Skeletal muscle tissue (tissue), 3 donors: ENCODE measurements at regions not wholly inside any gene's neighbourhood (a gene's known extent, or its start where the extent isn't known, plus 50 kb on each side); places are given as distances from the start of the nearest gene placed in this dataset.
A peak's percentile ranks its signal among the peaks of the same experiment; 100 is the strongest.

Experiments
- H3K27ac ChIP-seq: one replicate; pipeline ENCODE4 v1.7.0; 2013; ENCODE audit warnings: mild to moderate bottlenecking, low read depth, low read length, inconsistent platforms
- H3K27me3 ChIP-seq, 3 donors: one replicate each; pipeline ENCODE4 v1.7.0; 2013; ENCODE audit warnings: low read length in 3 of 3; ENCODE audit not compliant: control insufficient read depth in 3 of 3, insufficient read depth in 3 of 3
- H3K36me3 ChIP-seq, 3 donors: one replicate each; pipeline ENCODE4 v1.7.0; 2013; ENCODE audit warnings: low read length in 3 of 3; ENCODE audit not compliant: control insufficient read depth in 3 of 3, insufficient read depth in 3 of 3
- H3K4me1 ChIP-seq, 3 donors: one replicate each; pipeline ENCODE4 v1.7.0; 2013; ENCODE audit warnings: low read length in 3 of 3, mild to moderate bottlenecking in 3 of 3; ENCODE audit not compliant: control insufficient read depth in 3 of 3, insufficient read depth in 3 of 3
- H3K4me3 ChIP-seq, 3 donors: one replicate each; pipeline ENCODE4 v1.7.0; 2013; ENCODE audit warnings: low read length in 3 of 3
- H3K9ac ChIP-seq, 3 donors: one replicate each; pipeline ENCODE4 v1.7.0; 2013; ENCODE audit warnings: low read length in 3 of 3, mild to moderate bottlenecking in 3 of 3, moderate library complexity in 2 of 3, low read depth in 1 of 3
- H3K9me3 ChIP-seq, 3 donors: one replicate each; pipeline ENCODE4 v1.7.0; 2013; ENCODE audit warnings: low read length in 3 of 3; ENCODE audit not compliant: control insufficient read depth in 3 of 3
- donor health status: Osteomylitis.

DNA sequence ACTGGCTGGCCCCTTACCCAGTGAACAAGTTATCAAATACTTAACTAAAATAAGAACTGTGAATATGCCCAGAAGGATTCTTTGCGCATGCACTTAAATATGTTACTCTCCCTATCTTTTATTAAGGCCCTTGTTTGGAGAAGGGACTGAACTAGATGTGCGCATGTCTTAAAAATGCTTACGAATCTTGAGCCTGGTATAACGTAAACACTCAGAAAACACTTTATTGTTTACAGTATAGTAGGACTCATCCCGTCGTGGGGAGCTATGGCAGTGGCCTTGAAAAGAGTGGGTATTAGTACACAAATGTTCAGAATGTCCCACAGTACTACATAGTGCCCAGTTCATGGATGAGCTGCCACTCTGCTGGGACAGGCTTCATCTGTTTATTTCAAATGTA lies 75.9 kb upstream of the MAP4K3 start:
- H3K9ac ChIP-seq, result no peak overlapping the region

DNA sequence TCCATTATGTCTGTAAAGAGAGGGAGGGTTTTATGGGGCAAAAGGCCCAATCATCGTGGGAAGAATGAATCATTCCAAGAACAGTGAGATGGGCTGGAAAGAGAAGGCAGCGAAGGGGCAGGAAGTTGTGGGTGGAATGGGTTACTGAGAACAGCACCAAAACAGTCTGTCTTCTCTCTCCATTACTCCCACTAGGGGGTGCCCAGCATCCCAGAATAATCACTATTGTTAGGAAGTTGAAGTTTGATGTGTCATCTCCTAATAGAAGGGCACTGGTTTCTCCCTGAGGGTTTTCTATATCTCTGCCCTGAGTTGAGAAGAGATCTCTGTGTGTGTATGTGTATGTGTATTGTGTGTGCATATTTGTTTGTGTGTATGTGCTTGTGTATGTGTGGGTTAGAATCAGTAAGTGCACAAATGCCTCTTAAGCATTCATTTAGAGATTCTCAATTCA lies 76.6 kb upstream of the MAP4K3 start:
- no peak overlapping the region for H3K4me3 ChIP-seq
- no peaks in the 10 kb centered on the region for H3K9me3 ChIP-seq
- H3K9ac ChIP-seq, result no peak overlapping the region
- no peaks in the 10 kb centered on the region for H3K27me3 ChIP-seq
- H3K4me1 ChIP-seq, result peaks cover 41 to 57% (median 53%) of the 10 kb centered on the region in 3 donors
- no peaks in the 10 kb centered on the region for H3K36me3 ChIP-seq
- H3K27ac ChIP-seq, result peak overlapping the region; percentile 46

More for the DNA sequence above, 75.9 kb upstream of the MAP4K3 start:
- Histone ChIP-seq H3K36me3 (no peaks in the 10 kb centered on the region), H3K4me1 (peaks cover 41 to 57% (median 53%) of the 10 kb centered on the region in 3 donors), H3K27ac (peak overlapping the region; percentile 46), H3K4me3 (no peak overlapping the region), H3K9me3 (no peaks in the 10 kb centered on the region), H3K27me3 (no peaks in the 10 kb centered on the region)

DNA sequence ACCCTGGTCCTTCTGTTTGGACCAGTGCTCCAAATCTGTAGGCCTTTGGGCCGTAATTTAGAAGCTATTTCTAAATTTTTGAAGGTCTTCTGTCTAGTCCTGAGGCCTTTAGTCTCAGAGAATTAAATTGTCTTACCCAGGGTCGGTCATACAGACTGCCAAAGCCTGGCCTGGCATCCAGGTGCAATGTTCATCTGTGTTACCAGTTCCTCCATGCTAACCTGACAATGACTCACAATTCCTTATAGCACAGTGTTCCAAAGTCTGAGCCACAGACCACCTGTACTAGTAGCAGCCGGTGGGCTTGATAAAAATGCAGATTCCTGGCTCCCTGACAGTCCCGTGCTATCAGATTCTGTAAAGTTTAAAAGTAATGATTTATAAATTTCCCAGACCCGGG lies 77.7 kb upstream of the MAP4K3 start:
- H3K27ac ChIP-seq, result no peak overlapping the region
- no peak overlapping the region for H3K9ac ChIP-seq
- H3K36me3 ChIP-seq, result no peaks in the 10 kb centered on the region
- H3K27me3 ChIP-seq, result no peaks in the 10 kb centered on the region
- peaks cover 41 to 57% (median 46%) of the 10 kb centered on the region in 3 donors for H3K4me1 ChIP-seq
- H3K9me3 ChIP-seq, result no peaks in the 10 kb centered on the region
- no peak overlapping the region for H3K4me3 ChIP-seq

DNA sequence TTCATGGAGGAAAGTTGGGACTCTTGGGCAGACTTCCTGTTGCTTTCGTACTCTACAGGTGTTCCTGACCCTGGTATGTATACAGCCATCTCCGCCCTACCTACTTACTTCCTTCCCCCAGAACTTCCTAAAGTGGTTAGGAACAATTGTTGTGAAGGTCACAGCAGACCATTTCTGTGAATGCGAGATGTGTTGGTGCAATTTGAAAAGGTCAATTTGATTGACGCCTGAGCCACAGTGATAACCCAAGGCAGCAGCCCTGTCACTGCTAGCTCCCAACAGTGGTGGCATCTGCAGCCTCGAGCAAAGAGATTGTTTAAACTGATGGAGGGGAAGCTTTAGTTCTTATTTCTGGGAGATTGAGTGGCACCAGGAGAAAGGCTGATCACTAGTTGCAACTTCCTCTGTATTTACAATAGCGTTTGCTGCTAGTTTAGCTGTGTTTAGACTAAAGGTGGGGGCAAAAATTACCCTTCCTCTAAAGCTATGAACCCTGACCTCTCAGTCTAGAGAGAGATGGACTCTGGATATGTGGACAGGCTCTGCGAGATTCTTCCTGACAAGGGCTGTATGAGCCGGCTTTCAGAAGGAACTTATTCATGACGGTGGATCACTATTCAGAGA lies 78.3 kb upstream of the MAP4K3 start:
- Histone ChIP-seq H3K4me1 (peaks cover 39 to 55% (median 43%) of the 10 kb centered on the region in 3 donors), H3K27ac (peak overlapping the region; percentile 9), H3K36me3 (no peaks in the 10 kb centered on the region), H3K4me3 (no peak overlapping the region), H3K9ac (no peak overlapping the region), H3K9me3 (no peaks in the 10 kb centered on the region), H3K27me3 (no peaks in the 10 kb centered on the region)

DNA sequence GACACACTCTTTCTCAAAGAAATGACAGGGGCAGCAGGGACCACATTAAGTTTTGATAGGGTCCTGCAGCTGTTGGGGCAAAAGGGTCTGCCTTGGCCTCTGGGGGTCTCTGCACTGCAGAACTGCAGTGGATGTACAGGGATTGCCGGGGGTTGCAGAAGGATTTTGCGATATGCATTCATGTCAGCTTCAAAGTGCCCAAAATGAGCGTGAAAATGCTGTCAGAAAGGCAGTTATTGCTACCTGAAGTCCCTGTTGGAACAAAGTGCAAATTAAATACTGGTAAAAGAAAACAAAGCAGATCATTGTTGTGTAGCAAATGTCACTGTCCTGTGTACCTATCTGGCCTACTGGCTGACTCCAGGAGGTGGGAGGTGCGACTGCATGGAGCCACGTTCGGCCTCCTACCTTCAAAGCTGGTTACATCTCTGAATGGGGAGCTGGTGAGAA lies 78.8 kb upstream of the MAP4K3 start:
- Histone ChIP-seq H3K4me3 (no peak overlapping the region), H3K4me1 (peaks cover 38 to 53% (median 43%) of the 10 kb centered on the region in 3 donors), H3K9ac (no peak overlapping the region), H3K36me3 (no peaks in the 10 kb centered on the region), H3K27me3 (no peaks in the 10 kb centered on the region), H3K9me3 (no peaks in the 10 kb centered on the region), H3K27ac (peak overlapping the region; percentile 9)

DNA sequence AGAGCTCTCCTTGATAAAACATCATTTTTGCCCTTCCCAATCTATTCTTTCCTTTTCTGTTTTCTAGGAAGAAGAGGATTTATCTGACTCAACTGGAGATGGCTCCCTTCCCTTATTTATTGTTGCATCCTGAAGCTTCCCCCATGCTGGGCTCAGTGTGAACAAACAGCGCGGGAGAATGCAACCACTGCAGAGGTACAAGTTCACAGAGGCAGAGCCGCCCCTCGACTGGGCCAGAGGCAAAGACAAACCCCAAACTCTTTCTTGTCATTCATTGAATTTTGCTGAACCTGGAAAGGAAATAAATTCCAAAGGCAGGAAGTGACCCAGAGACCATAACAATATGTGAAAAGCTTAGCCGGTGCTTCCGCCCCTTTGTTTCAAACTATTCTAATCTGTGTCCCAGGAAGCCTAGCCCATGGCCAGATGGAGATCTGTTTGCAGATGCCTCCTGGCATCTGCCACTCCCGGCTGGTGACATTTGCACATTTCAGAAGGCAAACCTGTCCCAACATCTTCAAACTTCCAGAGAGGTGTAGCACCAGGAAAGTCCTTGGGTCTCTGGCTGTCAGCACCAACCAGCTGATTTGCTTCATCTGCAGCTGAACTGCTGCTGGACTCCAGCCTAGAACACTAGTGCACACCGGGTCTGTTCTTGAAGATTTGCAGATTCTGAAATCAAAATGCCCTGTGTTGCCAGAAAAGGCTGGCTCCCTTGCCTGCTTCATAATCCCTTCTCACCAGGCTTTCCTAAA lies 79.4 kb upstream of the MAP4K3 start:
- Histone ChIP-seq H3K36me3 (no peaks in the 10 kb centered on the region), H3K4me1 (peaks cover 33 to 47% (median 43%) of the 10 kb centered on the region in 3 donors), H3K4me3 (no peak overlapping the region), H3K9ac (peak overlapping the region in 1 of 3 donors; percentile 34), H3K27me3 (no peaks in the 10 kb centered on the region), H3K9me3 (no peaks in the 10 kb centered on the region), H3K27ac (peak overlapping the region; percentile 9)

DNA sequence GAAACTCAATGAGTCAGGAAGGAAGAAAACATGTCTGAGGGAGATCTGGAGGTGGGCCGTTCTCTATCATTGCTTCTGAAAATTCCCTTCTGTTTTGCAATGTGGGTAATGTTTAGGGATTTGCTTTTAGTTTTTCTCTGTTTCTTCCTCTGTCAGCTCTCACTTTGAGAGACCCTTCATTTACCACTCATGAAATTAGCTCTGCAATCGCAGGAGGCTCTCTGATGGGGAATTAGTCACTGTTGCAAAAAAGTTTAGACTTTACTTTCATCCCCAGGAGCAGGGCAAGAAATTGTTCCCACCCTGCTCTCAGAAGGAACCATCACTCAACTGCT lies 80.0 kb upstream of the MAP4K3 start:
- Histone ChIP-seq H3K27me3 (no peaks in the 10 kb centered on the region), H3K27ac (no peak overlapping the region), H3K4me3 (no peak overlapping the region), H3K36me3 (no peaks in the 10 kb centered on the region), H3K9me3 (no peaks in the 10 kb centered on the region), H3K4me1 (peaks cover 31 to 42% (median 40%) of the 10 kb centered on the region in 3 donors), H3K9ac (peak overlapping the region in 1 of 3 donors; percentile 34)

DNA sequence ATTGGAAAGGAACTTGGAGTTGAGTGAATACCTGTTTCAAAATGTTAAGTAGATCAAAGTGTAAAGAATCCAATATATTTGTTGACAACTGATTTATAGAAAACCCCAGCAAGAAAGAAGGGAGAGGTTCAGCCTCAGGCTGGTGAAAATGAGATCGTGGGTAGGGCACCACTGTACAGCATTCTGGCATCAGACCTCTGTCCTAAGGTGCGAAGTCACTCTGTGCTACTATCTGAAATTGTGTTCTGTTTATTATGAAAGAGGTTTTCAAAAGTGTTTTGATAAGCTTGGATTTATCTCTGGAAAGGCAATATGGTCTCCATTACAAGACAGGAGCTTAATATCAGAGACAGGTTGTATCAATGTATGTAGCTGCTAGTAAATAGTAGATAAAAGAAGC lies 80.5 kb upstream of the MAP4K3 start:
- H3K9ac ChIP-seq, result no peak overlapping the region
- no peaks in the 10 kb centered on the region for H3K36me3 ChIP-seq
- no peak overlapping the region for H3K27ac ChIP-seq
- peaks cover 29 to 37% (median 37%) of the 10 kb centered on the region in 3 donors for H3K4me1 ChIP-seq
- H3K27me3 ChIP-seq, result no peaks in the 10 kb centered on the region
- H3K4me3 ChIP-seq, result no peak overlapping the region
- no peaks in the 10 kb centered on the region for H3K9me3 ChIP-seq

DNA sequence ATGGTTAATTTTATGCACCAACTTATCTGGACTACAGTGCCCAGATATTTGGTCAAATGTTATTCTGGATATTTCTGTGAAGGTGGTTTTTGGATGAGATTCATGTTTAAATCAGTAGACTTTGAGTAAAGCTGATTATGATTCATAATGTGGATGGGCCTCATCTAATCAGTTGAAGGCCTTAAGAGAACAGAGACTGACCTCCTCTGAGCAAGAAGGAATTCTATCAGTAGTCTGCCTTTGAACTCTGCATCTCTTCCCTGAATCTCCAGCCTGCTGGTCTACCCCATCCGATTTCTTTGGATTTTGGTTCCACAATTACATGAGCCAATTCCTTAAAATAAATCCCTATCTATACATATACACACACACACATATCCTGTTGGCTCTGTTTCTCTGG lies 82.8 kb upstream of the MAP4K3 start:
- H3K36me3 ChIP-seq, result no peaks in the 10 kb centered on the region
- H3K9me3 ChIP-seq, result no peaks in the 10 kb centered on the region
- H3K27ac ChIP-seq, result no peak overlapping the region
- H3K27me3 ChIP-seq, result no peaks in the 10 kb centered on the region
- no peak overlapping the region for H3K9ac ChIP-seq
- H3K4me1 ChIP-seq, result peaks cover 32 to 37% (median 36%) of the 10 kb centered on the region in 3 donors
- H3K4me3 ChIP-seq, result no peak overlapping the region

DNA sequence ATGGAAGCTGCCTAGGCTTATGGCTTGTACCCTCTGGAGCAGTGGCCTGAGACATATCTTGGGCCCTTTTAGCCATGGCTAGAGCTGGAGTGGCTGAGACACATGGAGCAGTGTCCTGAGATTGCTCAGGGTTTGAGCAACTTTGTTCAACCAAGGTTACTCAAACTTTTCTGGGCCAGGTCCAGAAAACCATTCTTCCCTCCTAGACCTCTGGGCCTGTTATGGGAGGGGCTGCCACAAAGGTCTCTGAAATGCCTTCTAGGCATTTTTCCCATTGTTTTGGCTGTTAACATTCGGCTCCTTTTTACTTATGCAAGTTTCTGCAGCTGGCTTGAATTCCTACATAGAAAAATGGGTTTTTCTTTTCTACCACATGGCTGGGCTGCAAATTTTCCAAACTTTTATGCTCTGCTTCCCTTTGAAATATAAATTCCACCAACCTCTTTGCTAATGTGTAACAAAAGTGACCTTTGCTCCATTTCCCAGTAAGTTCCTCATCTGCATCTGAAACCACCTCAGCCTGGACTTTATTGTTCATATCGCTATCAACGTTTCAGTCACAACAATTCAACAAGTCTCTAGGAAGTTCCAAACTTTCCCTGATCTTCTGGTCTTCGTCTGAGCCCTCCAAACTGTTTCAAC lies 84.9 kb upstream of the MAP4K3 start:
- H3K9ac ChIP-seq, result no peak overlapping the region
- peak overlapping the region in 1 of 3 donors; percentile 3 for H3K4me3 ChIP-seq
- H3K36me3 ChIP-seq, result no peaks in the 10 kb centered on the region
- peaks cover 33 to 37% (median 36%) of the 10 kb centered on the region in 3 donors for H3K4me1 ChIP-seq
- no peaks in the 10 kb centered on the region for H3K9me3 ChIP-seq
- H3K27ac ChIP-seq, result no peak overlapping the region
- H3K27me3 ChIP-seq, result no peaks in the 10 kb centered on the region
